Natural killer cell (primary cell): ENCODE measurements at regions not wholly inside any gene's neighbourhood (a gene's known extent, or its start where the extent isn't known, plus 50 kb on each side); places are given as distances from the start of the nearest gene placed in this dataset.

Source experiments
- ATAC-seq, 3 donors: fragments of 150-1000 bp in 2 of 3; fragments of 200-7000 bp in 1 of 3; cut with Tn5 transposase; 1 replicate in 1 of 3; 2 replicates in 2 of 3; pipeline ENCODE4 v1.10.0; 2021; ENCODE audit warnings: mild to moderate bottlenecking in 2 of 3, moderate library complexity in 2 of 3
- DNase-seq, 2 donors: peaks; one replicate each; pipeline versions ENCODE4 v3.0.0 to v3.0.0-alpha.2; 2013 to 2021; ENCODE audit warnings: mixed read lengths in 1 of 2
- H3K27ac ChIP-seq: one replicate; pipeline ENCODE4 v1.5.1; 2013; ENCODE audit warnings: mild to moderate bottlenecking, low read length
- H3K27me3 ChIP-seq: one replicate; pipeline ENCODE4 v1.6.1; 2013; ENCODE audit warnings: low read length; ENCODE audit not compliant: control insufficient read depth, insufficient read depth
- H3K36me3 ChIP-seq: one replicate; pipeline ENCODE4 v1.6.1; 2013; ENCODE audit warnings: low read length; ENCODE audit not compliant: control insufficient read depth, insufficient read depth
- H3K4me1 ChIP-seq: one replicate; pipeline ENCODE4 v1.6.1; 2013; ENCODE audit warnings: low read length; ENCODE audit not compliant: control insufficient read depth, insufficient read depth
- H3K4me3 ChIP-seq: one replicate; pipeline ENCODE4 v1.5.1; 2013; ENCODE audit warnings: low read length
- H3K9me3 ChIP-seq: one replicate; pipeline ENCODE4 v1.6.1; 2013; ENCODE audit warnings: low read length; ENCODE audit not compliant: control insufficient read depth, insufficient read depth
- H3K27ac Mint-ChIP-seq, 2 donors: one replicate each; pipeline ENCODE4 v1.8.0; 2022; ENCODE audit warnings: mild to moderate bottlenecking in 2 of 2, mixed read lengths in 2 of 2, moderate library complexity in 1 of 2
- H3K27me3 Mint-ChIP-seq, 2 donors: one replicate each; pipeline ENCODE4 v1.8.0; 2022; ENCODE audit warnings: low read depth in 2 of 2, mixed read lengths in 2 of 2
- H3K36me3 Mint-ChIP-seq: one replicate; pipeline ENCODE4 v1.8.0; 2022; ENCODE audit warnings: mixed read lengths
- H3K4me1 Mint-ChIP-seq, 2 donors: one replicate each; pipeline ENCODE4 v1.8.0; 2022; ENCODE audit warnings: mixed read lengths in 2 of 2
- H3K4me3 Mint-ChIP-seq: one replicate; pipeline ENCODE4 v1.8.0; 2022; ENCODE audit warnings: mild to moderate bottlenecking, moderate library complexity, mixed read lengths
- H3K9me3 Mint-ChIP-seq, 2 donors: one replicate each; pipeline ENCODE4 v1.8.0; 2022; ENCODE audit warnings: mixed read lengths in 2 of 2
- WGBS: methylation state at CpG from one replicate; pipeline ENCODE4 v1.1.7; 2013; ENCODE audit warnings: missing lambda C conversion rate; ENCODE audit not compliant: insufficient coverage; 5-methylcytosine and 5-hydroxymethylcytosine counted together
- intact Hi-C: fragments of 100-400 bp; cut with micrococcal nuclease; formaldehyde crosslinking; loops from one replicate; pipeline ENCODE4 v1.14.2; 2022
- TF ChIP-seq, protein P1 (sequence below): fragments of 200-600 bp; IDR thresholded peaks from one replicate; pipeline ENCODE4 v1.8.0; 2022; ENCODE audit warnings: antibody characterized with exemption

DNA sequence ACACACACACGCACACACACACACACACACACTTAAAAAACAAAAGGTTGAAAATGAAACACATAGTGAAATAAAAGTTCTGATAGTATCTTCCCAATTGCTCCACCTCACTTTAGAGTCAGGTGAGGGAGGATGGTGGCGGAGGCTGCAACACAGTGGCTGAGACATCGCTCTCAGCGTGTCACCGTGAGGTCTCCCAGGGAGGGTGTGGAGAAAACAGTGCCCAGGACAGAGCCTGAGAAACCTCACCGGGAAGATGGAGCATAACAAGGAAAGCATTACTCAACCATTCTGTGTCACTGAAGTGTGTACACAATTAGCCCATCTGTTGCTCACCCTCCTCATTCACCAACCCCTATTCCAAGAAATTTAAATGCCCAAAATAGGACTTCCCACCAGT, 111.4 kb upstream of the USP29 start:
- H3K9me3 Mint-ChIP-seq: peaks cover 22 to 25% of the 10 kb centered on the region in 2 donors

GRCh38 chr19:57010541-57010940, 109.2 kb upstream of the USP29 start:
- no peaks in the 10 kb centered on the region for H3K4me1 ChIP-seq
- Mint-ChIP-seq H3K27ac (no peak overlapping the region), H3K9me3 (peaks cover 28 to 32% of the 10 kb centered on the region in 2 donors), H3K4me3 (no peak overlapping the region), H3K4me1 (no peaks in the 10 kb centered on the region), H3K36me3 (no peaks in the 10 kb centered on the region), H3K27me3 (no peaks in the 10 kb centered on the region)
- H3K4me3 ChIP-seq: no peak overlapping the region
- H3K9me3 ChIP-seq: peaks cover 31% of the 10 kb centered on the region
- no peak overlapping the region for H3K27ac ChIP-seq
- H3K36me3 ChIP-seq: no peaks in the 10 kb centered on the region
- intact Hi-C loops: no loop called here
- no peak for ATAC-seq
- no peaks in the 10 kb centered on the region for H3K27me3 ChIP-seq
- WGBS: 83% methylated on average over 16 of the region's 16 CpGs
- TF ChIP-seq, protein P1, sequence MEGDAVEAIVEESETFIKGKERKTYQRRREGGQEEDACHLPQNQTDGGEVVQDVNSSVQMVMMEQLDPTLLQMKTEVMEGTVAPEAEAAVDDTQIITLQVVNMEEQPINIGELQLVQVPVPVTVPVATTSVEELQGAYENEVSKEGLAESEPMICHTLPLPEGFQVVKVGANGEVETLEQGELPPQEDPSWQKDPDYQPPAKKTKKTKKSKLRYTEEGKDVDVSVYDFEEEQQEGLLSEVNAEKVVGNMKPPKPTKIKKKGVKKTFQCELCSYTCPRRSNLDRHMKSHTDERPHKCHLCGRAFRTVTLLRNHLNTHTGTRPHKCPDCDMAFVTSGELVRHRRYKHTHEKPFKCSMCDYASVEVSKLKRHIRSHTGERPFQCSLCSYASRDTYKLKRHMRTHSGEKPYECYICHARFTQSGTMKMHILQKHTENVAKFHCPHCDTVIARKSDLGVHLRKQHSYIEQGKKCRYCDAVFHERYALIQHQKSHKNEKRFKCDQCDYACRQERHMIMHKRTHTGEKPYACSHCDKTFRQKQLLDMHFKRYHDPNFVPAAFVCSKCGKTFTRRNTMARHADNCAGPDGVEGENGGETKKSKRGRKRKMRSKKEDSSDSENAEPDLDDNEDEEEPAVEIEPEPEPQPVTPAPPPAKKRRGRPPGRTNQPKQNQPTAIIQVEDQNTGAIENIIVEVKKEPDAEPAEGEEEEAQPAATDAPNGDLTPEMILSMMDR: no peak
- no peak for DNase-seq

More for the DNA sequence above, 111.4 kb upstream of the USP29 start:
- H3K36me3 ChIP-seq: no peaks in the 10 kb centered on the region
- TF ChIP-seq, protein P1: no peak
- DNase-seq: no peak
- no peak overlapping the region for H3K4me3 ChIP-seq
- H3K27me3 ChIP-seq: no peaks in the 10 kb centered on the region
- no peaks in the 10 kb centered on the region for H3K4me1 ChIP-seq
- Mint-ChIP-seq H3K27ac (no peak overlapping the region), H3K27me3 (no peaks in the 10 kb centered on the region), H3K36me3 (no peaks in the 10 kb centered on the region), H3K4me3 (no peak overlapping the region), H3K4me1 (no peaks in the 10 kb centered on the region)
- WGBS: 78% methylated on average over 6 of the region's 6 CpGs
- H3K27ac ChIP-seq: no peak overlapping the region
- peaks cover 32% of the 10 kb centered on the region for H3K9me3 ChIP-seq
- no peak for ATAC-seq
- intact Hi-C loops: no loop called here

- Mint-ChIP-seq H3K9me3 (peaks cover 13 to 18% of the 10 kb centered on the region in 2 donors), H3K27me3 (no peaks in the 10 kb centered on the region), H3K4me1 (no peaks in the 10 kb centered on the region), H3K4me3 (no peak overlapping the region), H3K36me3 (no peaks in the 10 kb centered on the region), H3K27ac (no peak overlapping the region)
- 87% methylated on average over 27 of the region's 27 CpGs for WGBS
- no peaks in the 10 kb centered on the region for H3K27me3 ChIP-seq
- H3K36me3 ChIP-seq: no peaks in the 10 kb centered on the region
- peaks cover 27% of the 10 kb centered on the region for H3K9me3 ChIP-seq
- TF ChIP-seq, protein P1: no peak
- H3K4me1 ChIP-seq: no peaks in the 10 kb centered on the region
- DNase-seq (no peak), ATAC-seq (no peak)
- intact Hi-C loops: no loop called here
- no peak overlapping the region for H3K4me3 ChIP-seq
- H3K27ac ChIP-seq: no peak overlapping the region
These were observed 103.7 kb upstream of the USP29 start for GRCh38 chr19:57016076-57016475.

DNA sequence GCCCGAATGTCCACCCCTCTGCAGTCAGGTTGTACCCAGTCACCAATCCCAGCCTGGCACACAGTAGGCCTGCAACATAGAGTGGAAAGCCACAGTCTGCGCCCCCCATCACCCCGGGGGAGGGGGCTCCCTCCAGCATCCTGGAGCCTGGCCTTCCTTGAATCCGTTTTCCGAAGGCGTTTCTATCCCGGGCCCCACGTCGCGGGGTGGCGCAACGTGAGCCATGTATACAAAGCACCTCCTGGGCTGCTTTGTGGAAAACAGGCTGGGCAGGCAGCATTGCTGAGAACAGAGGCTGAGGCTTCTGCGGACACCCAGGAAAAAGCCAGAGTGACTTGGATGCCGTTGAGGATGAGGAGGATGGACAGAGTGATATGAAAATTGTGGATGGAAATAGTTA, 103.3 kb upstream of the USP29 start:
- 65% methylated on average over 14 of the region's 14 CpGs for WGBS
- Mint-ChIP-seq H3K27me3 (no peaks in the 10 kb centered on the region), H3K36me3 (no peaks in the 10 kb centered on the region), H3K9me3 (peaks cover 13 to 14% of the 10 kb centered on the region in 2 donors), H3K27ac (no peak overlapping the region), H3K4me1 (no peaks in the 10 kb centered on the region), H3K4me3 (no peak overlapping the region)
- H3K4me3 ChIP-seq: no peak overlapping the region
- intact Hi-C loops: no loop called here
- H3K36me3 ChIP-seq: no peaks in the 10 kb centered on the region
- DNase-seq: no peak
- ATAC-seq: no peak
- TF ChIP-seq, protein P1: no peak
- H3K9me3 ChIP-seq: peaks cover 27% of the 10 kb centered on the region
- no peak overlapping the region for H3K27ac ChIP-seq
- H3K4me1 ChIP-seq: no peaks in the 10 kb centered on the region
- no peaks in the 10 kb centered on the region for H3K27me3 ChIP-seq
